H9 (cell line): ENCODE measurements at regions not wholly inside any gene's neighbourhood (a gene's known extent, or its start where the extent isn't known, plus 50 kb on each side); places are given as distances from the start of the nearest gene placed in this dataset.

Experiments
- DNase-seq: peaks from one replicate; pipeline ENCODE4 v3.0.0-alpha.2; 2017
- H2AFZ ChIP-seq: one replicate; pipeline ENCODE4 v1.6.1; 2013; ENCODE audit warnings: mild to moderate bottlenecking, low read length, control low read depth, moderate library complexity
- H2AK5ac ChIP-seq: 2 replicates; pipeline ENCODE4 v1.6.1; 2013; ENCODE audit warnings: low read length, control low read depth, mixed read lengths; ENCODE audit not compliant: insufficient read length
- H2BK120ac ChIP-seq: one replicate; pipeline ENCODE4 v1.6.1; 2013; ENCODE audit warnings: low read depth, mild to moderate bottlenecking, low read length, control low read depth, inconsistent platforms; ENCODE audit not compliant: poor library complexity, severe bottlenecking
- H2BK12ac ChIP-seq: 2 replicates; pipeline ENCODE4 v1.6.1; 2013; ENCODE audit warnings: low read length, control low read depth, mixed read lengths, low read depth; ENCODE audit not compliant: insufficient read length
- H2BK15ac ChIP-seq: 2 replicates; pipeline ENCODE4 v1.6.1; 2013; ENCODE audit warnings: low read depth, low read length, control low read depth
- H2BK20ac ChIP-seq: one replicate; pipeline ENCODE4 v1.6.1; 2013; ENCODE audit warnings: low read depth, mild to moderate bottlenecking, low read length, control low read depth, inconsistent platforms; ENCODE audit not compliant: poor library complexity, severe bottlenecking
- H2BK5ac ChIP-seq: 2 replicates; pipeline ENCODE4 v1.6.1; 2013; ENCODE audit warnings: low read length, control low read depth, mixed read lengths; ENCODE audit not compliant: insufficient read length
- H3K14ac ChIP-seq: 2 replicates; pipeline ENCODE4 v1.6.1; 2013; ENCODE audit warnings: low read length, control low read depth; ENCODE audit not compliant: insufficient read depth
- H3K18ac ChIP-seq: 2 replicates; pipeline ENCODE4 v1.6.1; 2013; ENCODE audit warnings: low read depth, mild to moderate bottlenecking, mixed read lengths, low read length, control low read depth; ENCODE audit not compliant: insufficient read length
- H3K23ac ChIP-seq: 2 replicates; pipeline ENCODE4 v1.6.1; 2013; ENCODE audit warnings: low read length, control low read depth, mixed read lengths, low read depth; ENCODE audit not compliant: insufficient read length
- H3K23me2 ChIP-seq: 2 replicates; pipeline ENCODE4 v1.6.1; 2013; ENCODE audit warnings: low read depth, mild to moderate bottlenecking, mixed read lengths, low read length, control low read depth; ENCODE audit not compliant: insufficient read length, poor library complexity, severe bottlenecking
- H3K27ac ChIP-seq: 2 replicates; pipeline ENCODE4 v1.5.1; 2013; ENCODE audit warnings: low read length, control low read depth, mixed read lengths, low read depth; ENCODE audit not compliant: insufficient read length
- H3K27me3 ChIP-seq: 2 replicates; pipeline ENCODE4 v1.6.1; 2013; ENCODE audit warnings: low read length, control low read depth, inconsistent platforms; ENCODE audit not compliant: insufficient read depth
- H3K4ac ChIP-seq: 2 replicates; pipeline ENCODE4 v1.6.1; 2013; ENCODE audit warnings: low read depth, mild to moderate bottlenecking, control low read depth, inconsistent platforms, low read length, moderate library complexity
- H3K4me1 ChIP-seq: 2 replicates; pipeline ENCODE4 v1.6.1; 2013; ENCODE audit warnings: low read length, control low read depth, inconsistent platforms; ENCODE audit not compliant: insufficient read depth
- H3K4me2 ChIP-seq: 2 replicates; pipeline ENCODE4 v1.6.1; 2013; ENCODE audit warnings: low read length, control low read depth, mixed read lengths; ENCODE audit not compliant: insufficient read length, insufficient read depth
- H3K56ac ChIP-seq: 2 replicates; pipeline ENCODE4 v1.6.1; 2013; ENCODE audit warnings: low read depth, mild to moderate bottlenecking, mixed read lengths, low read length, control low read depth; ENCODE audit not compliant: insufficient read length
- H3K79me1 ChIP-seq: 2 replicates; pipeline ENCODE4 v1.6.1; 2013; ENCODE audit warnings: low read depth, mild to moderate bottlenecking, moderate library complexity, low read length, control low read depth, inconsistent platforms; ENCODE audit not compliant: insufficient read depth, poor library complexity, severe bottlenecking
- H3K79me2 ChIP-seq: 2 replicates; pipeline ENCODE4 v1.6.1; 2013; ENCODE audit warnings: low read length, control low read depth, inconsistent platforms; ENCODE audit not compliant: insufficient read depth
- H3K9ac ChIP-seq: 2 replicates; pipeline ENCODE4 v1.6.1; 2013; ENCODE audit warnings: low read length, control low read depth, mixed read lengths; ENCODE audit not compliant: insufficient read length; ENCODE audit errors: extremely low read depth
- H3K9me3 ChIP-seq: one replicate; pipeline ENCODE4 v1.6.1; 2013; ENCODE audit warnings: low read depth, low read length, inconsistent platforms; ENCODE audit not compliant: control insufficient read depth
- H3T11ph ChIP-seq: one replicate; pipeline ENCODE4 v1.6.1; 2013; ENCODE audit warnings: mild to moderate bottlenecking, low read length, control low read depth, inconsistent platforms
- H4K20me1 ChIP-seq: one replicate; pipeline ENCODE4 v1.6.1; 2013; ENCODE audit not compliant: control insufficient read depth, insufficient read length, insufficient read depth
- H4K5ac ChIP-seq: 2 replicates; pipeline ENCODE4 v1.6.1; 2013; ENCODE audit warnings: low read depth, mild to moderate bottlenecking, mixed read lengths, low read length, control low read depth; ENCODE audit not compliant: insufficient read length
- H4K8ac ChIP-seq: replicated peaks from 2 replicates; pipeline ENCODE4 v1.6.1; 2013; ENCODE audit warnings: low read length, control low read depth, mixed read lengths, low read depth; ENCODE audit not compliant: insufficient read length
- H4K91ac ChIP-seq: 2 replicates; pipeline ENCODE4 v1.6.1; 2013; ENCODE audit warnings: low read depth, mild to moderate bottlenecking, moderate library complexity, mixed read lengths, low read length, control low read depth; ENCODE audit not compliant: insufficient read length
- H3K27ac Mint-ChIP-seq, 3 experiments: 2 replicates in 2 of 3; 3 replicates in 1 of 3; pipeline ENCODE4 v1.8.0; 2020 to 2021; ENCODE audit warnings: mixed read lengths in 3 of 3, mild to moderate bottlenecking in 1 of 3, moderate library complexity in 1 of 3
- H3K27me3 Mint-ChIP-seq: 2 replicates; pipeline ENCODE4 v1.8.0; 2021; ENCODE audit warnings: low read depth, mild to moderate bottlenecking, moderate library complexity, mixed read lengths
- H3K36me3 Mint-ChIP-seq, 3 experiments: 2 replicates in 2 of 3; 3 replicates in 1 of 3; pipeline ENCODE4 v1.8.0; 2020 to 2021; ENCODE audit warnings: low read depth in 3 of 3, mixed read lengths in 3 of 3; ENCODE audit not compliant: insufficient read depth in 1 of 3
- H3K4me1 Mint-ChIP-seq, 2 experiments: 2 replicates each; pipeline ENCODE4 v1.8.0; 2020; ENCODE audit warnings: mixed read lengths in 2 of 2
- H3K4me3 Mint-ChIP-seq, 2 experiments: 2 replicates in 1 of 2; 3 replicates in 1 of 2; pipeline ENCODE4 v1.8.0; 2020 to 2021; ENCODE audit warnings: mild to moderate bottlenecking in 2 of 2, mixed read lengths in 2 of 2, moderate library complexity in 1 of 2
- H3K9me3 Mint-ChIP-seq, 2 experiments: 2 replicates in 1 of 2; 3 replicates in 1 of 2; pipeline ENCODE4 v1.8.0; 2020; ENCODE audit warnings: mild to moderate bottlenecking in 2 of 2, mixed read lengths in 2 of 2, moderate library complexity in 1 of 2
- WGBS: extraction: QIAGEN DNeasy Blood & Tissue Kit; methylation state at CpG from one replicate; pipeline ENCODE4 v1.1.7; 2013; ENCODE audit warnings: missing lambda C conversion rate, low lambda C conversion rate, mixed read lengths; ENCODE audit not compliant: insufficient read length; ENCODE audit errors: extremely low coverage; 5-methylcytosine and 5-hydroxymethylcytosine counted together
- TF ChIP-seq, protein P1 (sequence below): fragments of 200-600 bp; sonication (generic); conservative IDR thresholded peaks from 3 replicates; pipeline ENCODE4 v1.8.0; 2021; ENCODE audit warnings: antibody characterized with exemption, mild to moderate bottlenecking

- Mint-ChIP-seq H3K4me3 (no peak overlapping the region), H3K4me1 (peaks cover 14 to 18% of the 10 kb centered on the region in 2 experiments), H3K27me3 (peaks cover 34% of the 10 kb centered on the region), H3K27ac (no peak overlapping the region), H3K36me3 (no peaks in the 10 kb centered on the region), H3K9me3 (no peaks in the 10 kb centered on the region)
- H3K27ac ChIP-seq = no peak overlapping the region
- no peak overlapping the region for H3K4ac ChIP-seq
- no peaks in the 10 kb centered on the region for H3K79me1 ChIP-seq
- H4K20me1 ChIP-seq = no peaks in the 10 kb centered on the region
- TF ChIP-seq, protein P1, sequence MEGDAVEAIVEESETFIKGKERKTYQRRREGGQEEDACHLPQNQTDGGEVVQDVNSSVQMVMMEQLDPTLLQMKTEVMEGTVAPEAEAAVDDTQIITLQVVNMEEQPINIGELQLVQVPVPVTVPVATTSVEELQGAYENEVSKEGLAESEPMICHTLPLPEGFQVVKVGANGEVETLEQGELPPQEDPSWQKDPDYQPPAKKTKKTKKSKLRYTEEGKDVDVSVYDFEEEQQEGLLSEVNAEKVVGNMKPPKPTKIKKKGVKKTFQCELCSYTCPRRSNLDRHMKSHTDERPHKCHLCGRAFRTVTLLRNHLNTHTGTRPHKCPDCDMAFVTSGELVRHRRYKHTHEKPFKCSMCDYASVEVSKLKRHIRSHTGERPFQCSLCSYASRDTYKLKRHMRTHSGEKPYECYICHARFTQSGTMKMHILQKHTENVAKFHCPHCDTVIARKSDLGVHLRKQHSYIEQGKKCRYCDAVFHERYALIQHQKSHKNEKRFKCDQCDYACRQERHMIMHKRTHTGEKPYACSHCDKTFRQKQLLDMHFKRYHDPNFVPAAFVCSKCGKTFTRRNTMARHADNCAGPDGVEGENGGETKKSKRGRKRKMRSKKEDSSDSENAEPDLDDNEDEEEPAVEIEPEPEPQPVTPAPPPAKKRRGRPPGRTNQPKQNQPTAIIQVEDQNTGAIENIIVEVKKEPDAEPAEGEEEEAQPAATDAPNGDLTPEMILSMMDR = no peak
- WGBS = no CpG with 5 or more reads among the region's 2 CpGs
- H3K9me3 ChIP-seq = no peaks in the 10 kb centered on the region
- no peaks in the 10 kb centered on the region; the same call in 1 of the 2 replicates for H3K27me3 ChIP-seq
- H4K5ac ChIP-seq = no peak overlapping the region
- no peak overlapping the region for H3K23ac ChIP-seq
- no peak for DNase-seq
- no peak overlapping the region for H2BK20ac ChIP-seq
- no peak overlapping the region for H2BK5ac ChIP-seq
- H3K14ac ChIP-seq = no peak overlapping the region
- H3K9ac ChIP-seq = no peak overlapping the region
- H4K8ac ChIP-seq = no peak overlapping the region
- H3K56ac ChIP-seq = no peak overlapping the region
- H3K4me1 ChIP-seq = no peaks in the 10 kb centered on the region
- no peak overlapping the region for H2BK12ac ChIP-seq
- no peak overlapping the region for H4K91ac ChIP-seq
- H2AFZ ChIP-seq = no peak overlapping the region
- no peaks in the 10 kb centered on the region for H3K79me2 ChIP-seq
- no peak overlapping the region for H3T11ph ChIP-seq
- H3K18ac ChIP-seq = no peak overlapping the region
- H3K23me2 ChIP-seq = no peaks in the 10 kb centered on the region
- H2BK15ac ChIP-seq = no peak overlapping the region
- H3K4me2 ChIP-seq = no peak overlapping the region
- H2AK5ac ChIP-seq = no peak overlapping the region
- no peak overlapping the region for H2BK120ac ChIP-seq
These were observed 90.1 kb downstream of the TNFAIP2 start for GRCh38 chr14:103213331-103213730.
